SK-N-SH treated with all-trans-retinoic acid at 6 μM for 48 hours (cell line): ENCODE measurements at regions not wholly inside any gene's neighbourhood (a gene's known extent, or its start where the extent isn't known, plus 50 kb on each side); places are given as distances from the start of the nearest gene placed in this dataset.

ENCODE experiments used
- ATAC-seq: fragments of 200-7000 bp; cut with Tn5 transposase; 3 replicates; pipeline ENCODE4 v1.9.1; 2020; ENCODE audit warnings: mild to moderate bottlenecking, moderate library complexity
- ARNTL ChIP-seq: fragments of 450-650 bp; formaldehyde crosslinking; IDR thresholded peaks from 2 replicates; pipeline ENCODE4 v1.5.0; 2020; ENCODE audit warnings: low read depth, mild to moderate bottlenecking, moderate library complexity, borderline replicate concordance
- BACH2 ChIP-seq: fragments of 250-450 bp; sonication (Bioruptor Pico); IDR thresholded peaks from 2 replicates; pipeline ENCODE4 v1.9.0; 2021; ENCODE audit warnings: mild to moderate bottlenecking, borderline replicate concordance
- CREB5 ChIP-seq: fragments of 250-450 bp; sonication (Bioruptor Pico); IDR thresholded peaks from 2 replicates; pipeline ENCODE4 v1.5.1; 2020; ENCODE audit warnings: low read depth, mild to moderate bottlenecking, moderate library complexity
- CSDC2 ChIP-seq: fragments of 250-450 bp; sonication (Bioruptor Pico); IDR thresholded peaks from 2 replicates; pipeline ENCODE4 v1.5.0; 2020; ENCODE audit warnings: mild to moderate bottlenecking, moderate library complexity
- CSRNP3 ChIP-seq: fragments of 250-450 bp; sonication (Bioruptor Pico); IDR thresholded peaks from 2 replicates; pipeline ENCODE4 v1.5.1; 2021; ENCODE audit warnings: mild to moderate bottlenecking, moderate library complexity
- ESRRG ChIP-seq: fragments of 250-450 bp; sonication (Bioruptor Pico); IDR thresholded peaks from 2 replicates; pipeline ENCODE4 v1.6.1; 2021; ENCODE audit warnings: mild to moderate bottlenecking
- GLIS3 ChIP-seq: fragments of 250-450 bp; sonication (Bioruptor Pico); IDR thresholded peaks from 2 replicates; pipeline ENCODE4 v1.5.0; 2020; ENCODE audit warnings: mild to moderate bottlenecking, moderate library complexity
- ISL1 ChIP-seq: fragments of 250-450 bp; sonication (Bioruptor Pico); IDR thresholded peaks from 2 replicates; pipeline ENCODE4 v2.1.2; 2022; ENCODE audit warnings: mild to moderate bottlenecking, moderate library complexity
- OSR1 ChIP-seq: fragments of 250-450 bp; sonication (Bioruptor Pico); IDR thresholded peaks from 2 replicates; pipeline ENCODE4 v1.8.0; 2022; ENCODE audit warnings: moderate library complexity, mild to moderate bottlenecking, inconsistent platforms
- PATZ1 ChIP-seq: fragments of 250-450 bp; sonication (Bioruptor Pico); IDR thresholded peaks from 2 replicates; pipeline ENCODE4 v1.8.0; 2020; ENCODE audit warnings: mild to moderate bottlenecking, moderate library complexity, borderline replicate concordance
- POU6F1 ChIP-seq: fragments of 250-450 bp; sonication (Bioruptor Pico); IDR thresholded peaks from 2 replicates; pipeline ENCODE4 v1.8.0; 2021; ENCODE audit warnings: low read depth, mild to moderate bottlenecking, moderate library complexity, borderline replicate concordance
- PPARA ChIP-seq: fragments of 250-450 bp; sonication (Bioruptor Pico); IDR thresholded peaks from 2 replicates; pipeline ENCODE4 v1.5.0; 2020; ENCODE audit warnings: mild to moderate bottlenecking, borderline replicate concordance
- RARB ChIP-seq: fragments of 250-450 bp; sonication (Bioruptor Pico); IDR thresholded peaks from 2 replicates; pipeline ENCODE4 v1.8.0; 2021; ENCODE audit warnings: mild to moderate bottlenecking, moderate library complexity
- SNAI2 ChIP-seq: fragments of 250-450 bp; sonication (Bioruptor Pico); IDR thresholded peaks from 2 replicates; pipeline ENCODE4 v1.5.0; 2020; ENCODE audit warnings: mild to moderate bottlenecking, moderate library complexity
- TCF4 ChIP-seq: fragments of 250-450 bp; sonication (Bioruptor Pico); IDR thresholded peaks from 2 replicates; pipeline ENCODE4 v1.8.0; 2021; ENCODE audit warnings: mild to moderate bottlenecking, moderate library complexity, borderline replicate concordance
- TOX ChIP-seq: fragments of 250-450 bp; sonication (Bioruptor Pico); IDR thresholded peaks from 2 replicates; pipeline ENCODE4 v1.8.0; 2021; ENCODE audit warnings: mild to moderate bottlenecking, moderate library complexity, borderline replicate concordance
- TSHZ2 ChIP-seq: fragments of 250-450 bp; sonication (Bioruptor Pico); IDR thresholded peaks from 2 replicates; pipeline ENCODE4 v1.5.0; 2020; ENCODE audit warnings: mild to moderate bottlenecking, moderate library complexity
- ZC3H10 ChIP-seq: fragments of 250-450 bp; sonication (Bioruptor Pico); IDR thresholded peaks from 2 replicates; pipeline ENCODE4 v1.5.1; 2021; ENCODE audit warnings: mild to moderate bottlenecking, moderate library complexity
- ZFP3 ChIP-seq: fragments of 250-450 bp; sonication (Bioruptor Pico); IDR thresholded peaks from 2 replicates; pipeline ENCODE4 v1.5.0; 2020; ENCODE audit warnings: mild to moderate bottlenecking, moderate library complexity
- ZFP30 ChIP-seq: fragments of 450-650 bp; formaldehyde crosslinking; IDR thresholded peaks from 2 replicates; pipeline ENCODE4 v1.5.0; 2022; ENCODE audit warnings: mild to moderate bottlenecking, moderate library complexity
- ZNF565 ChIP-seq: fragments of 450-650 bp; formaldehyde crosslinking; conservative IDR thresholded peaks from 2 replicates; pipeline ENCODE4 v1.5.0; 2020; ENCODE audit warnings: low read depth, mild to moderate bottlenecking, moderate library complexity
- ZNF70 ChIP-seq: fragments of 450-650 bp; formaldehyde crosslinking; IDR thresholded peaks from 2 replicates; pipeline ENCODE4 v1.5.0; 2020; ENCODE audit warnings: mild to moderate bottlenecking, moderate library complexity
- ZNF8 ChIP-seq: fragments of 450-650 bp; formaldehyde crosslinking; IDR thresholded peaks from 2 replicates; pipeline ENCODE4 v1.5.0; 2020; ENCODE audit warnings: mild to moderate bottlenecking, moderate library complexity

GRCh38 chr14:96986256-96987085, 189.3 kb downstream of the VRK1 start:
- no peak for TF ChIP-seq CSDC2 (CRISPR knock-in tag)
- no peak for TF ChIP-seq TSHZ2 (CRISPR knock-in tag)
- no peak for TF ChIP-seq PATZ1 (CRISPR knock-in tag)
- TF ChIP-seq PPARA (CRISPR knock-in tag): no peak
- TF ChIP-seq, all 23 proteins: peak for 0
- no peak for ATAC-seq

GRCh38 chr14:96987086-96987474, 189.9 kb downstream of the VRK1 start:
- no peak for ATAC-seq
- TF ChIP-seq ESRRG: no peak
- TF ChIP-seq CSRNP3 (CRISPR knock-in tag): no peak
- TF ChIP-seq CREB5 (CRISPR knock-in tag): no peak
- TF ChIP-seq ZNF565 (CRISPR knock-in tag): no peak
- TF ChIP-seq SNAI2 (CRISPR knock-in tag): no peak
- TF ChIP-seq TSHZ2 (CRISPR knock-in tag): no peak
- TF ChIP-seq ZFP3 (CRISPR knock-in tag): no peak
- TF ChIP-seq BACH2 (CRISPR knock-in tag): no peak
- TF ChIP-seq GLIS3: no peak
- no peak for TF ChIP-seq PPARA (CRISPR knock-in tag)
- no peak for TF ChIP-seq ISL1 (CRISPR knock-in tag)
- TF ChIP-seq ZNF70: no peak
- no peak for TF ChIP-seq ZFP30 (CRISPR knock-in tag)
- TF ChIP-seq ZC3H10 (CRISPR knock-in tag): no peak
- TF ChIP-seq CSDC2 (CRISPR knock-in tag): no peak
- no peak for TF ChIP-seq TOX (CRISPR knock-in tag)
- TF ChIP-seq, all 23 proteins: peak for 0

GRCh38 chr14:96987771-96988170, 190.6 kb downstream of the VRK1 start:
- no peak for ATAC-seq
- TF ChIP-seq ZNF8 (CRISPR knock-in tag) (no peak), POU6F1 (no peak), OSR1 (CRISPR knock-in tag) (no peak), ZNF565 (CRISPR knock-in tag) (no peak), RARB (CRISPR knock-in tag) (no peak), GLIS3 (no peak), TCF4 (CRISPR knock-in tag) (no peak), SNAI2 (CRISPR knock-in tag) (no peak), TOX (CRISPR knock-in tag) (no peak), CREB5 (CRISPR knock-in tag) (no peak), BACH2 (CRISPR knock-in tag) (no peak), ARNTL (CRISPR knock-in tag) (no peak), ISL1 (CRISPR knock-in tag) (no peak)
